H1 (cell line): ENCODE measurements at regions not wholly inside any gene's neighbourhood (a gene's known extent, or its start where the extent isn't known, plus 50 kb on each side); places are given as distances from the start of the nearest gene placed in this dataset.

Source experiments
- BACH1 ChIP-seq: IDR thresholded peaks from 2 replicates; pipeline ENCODE4 v1.6.1; 2012; ENCODE audit warnings: low read length, improper control_type of control experiment
- CBX8 ChIP-seq: fragments of 300-800, 300-1000 bp; sonication (generic); IDR thresholded peaks from 2 replicates; pipeline ENCODE4 v1.7.1; 2016; ENCODE audit warnings: low read depth, low read length, borderline replicate concordance
- CHD2 ChIP-seq: IDR thresholded peaks from 2 replicates; pipeline ENCODE4 v1.6.1; 2012; ENCODE audit warnings: low read length, improper control_type of control experiment
- KDM1A ChIP-seq: fragments of 200-600, 300-600 bp; sonication (generic); IDR thresholded peaks from 2 replicates; pipeline ENCODE4 v1.7.1; 2016; ENCODE audit warnings: mild to moderate bottlenecking, low read length, borderline replicate concordance
- NRF1 ChIP-seq: IDR thresholded peaks from 2 replicates; pipeline ENCODE4 v1.6.1; 2011; ENCODE audit warnings: mild to moderate bottlenecking, low read depth, low read length, improper control_type of control experiment
- RNF2 ChIP-seq: fragments of 200-900, 300-1000 bp; sonication (generic); IDR thresholded peaks from 2 replicates; pipeline ENCODE4 v1.7.1; 2016; ENCODE audit warnings: borderline replicate concordance, low read depth, mild to moderate bottlenecking, antibody characterized with exemption, low read length; ENCODE audit not compliant: poor library complexity, severe bottlenecking; ENCODE audit errors: missing control alignments
- SAP30 ChIP-seq: fragments of 300-600 bp; sonication (generic); IDR thresholded peaks from 2 replicates; pipeline ENCODE4 v1.7.1; 2012; ENCODE audit warnings: low read length, moderate library complexity, mild to moderate bottlenecking, inconsistent platforms; ENCODE audit not compliant: insufficient read depth, insufficient replicate concordance
- SIN3A ChIP-seq, 2 experiments: IDR thresholded peaks in 1 of 2; conservative IDR thresholded peaks in 1 of 2; 2 replicates each; pipeline ENCODE4 v1.6.1; 2011 to 2012; ENCODE audit warnings: low read length in 2 of 2, improper control_type of control experiment in 1 of 2, low read depth in 1 of 2, mild to moderate bottlenecking in 1 of 2
- SIX5 ChIP-seq: IDR thresholded peaks from 2 replicates; pipeline ENCODE4 v1.6.1; 2011; ENCODE audit warnings: mild to moderate bottlenecking, low read depth, low read length
- SP2 ChIP-seq: IDR thresholded peaks from 2 replicates; pipeline ENCODE4 v1.6.1; 2012; ENCODE audit warnings: mild to moderate bottlenecking, low read length, inconsistent platforms
- TF ChIP-seq, protein P1 (sequence below): IDR thresholded peaks from 2 replicates; pipeline ENCODE4 v1.6.1; 2011; ENCODE audit warnings: low read depth, mild to moderate bottlenecking, low read length; ENCODE audit not compliant: insufficient read depth

- peak; percentile 73 for TF ChIP-seq SIX5
- no peak for TF ChIP-seq BACH1
- TF ChIP-seq RNF2 = no peak
- no peak for TF ChIP-seq SP2
- TF ChIP-seq, protein P1, sequence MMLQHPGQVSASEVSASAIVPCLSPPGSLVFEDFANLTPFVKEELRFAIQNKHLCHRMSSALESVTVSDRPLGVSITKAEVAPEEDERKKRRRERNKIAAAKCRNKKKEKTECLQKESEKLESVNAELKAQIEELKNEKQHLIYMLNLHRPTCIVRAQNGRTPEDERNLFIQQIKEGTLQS = peak; percentile 70
- no peak for TF ChIP-seq CHD2
- TF ChIP-seq SIN3A (conservative IDR thresholded peaks at IDR 0.05 in 1 of 2, IDR thresholded peaks at IDR 0.05 in 1 of 2; ENCODE audit: low read depth in 1 of 2, low read length in 2 of 2) = no peak
- no peak for TF ChIP-seq NRF1
- no peak for TF ChIP-seq CBX8
- TF ChIP-seq KDM1A = no peak
- TF ChIP-seq SAP30 = no peak
Observed at GRCh38 chr5:158212917-158213316, 354.0 kb upstream of the CLINT1 start (continued).
